ENCODE measurements at regions not wholly inside any gene's neighbourhood (a gene's known extent, or its start where the extent isn't known, plus 50 kb on each side); places are given as distances from the start of the nearest gene placed in this dataset.

DNA sequence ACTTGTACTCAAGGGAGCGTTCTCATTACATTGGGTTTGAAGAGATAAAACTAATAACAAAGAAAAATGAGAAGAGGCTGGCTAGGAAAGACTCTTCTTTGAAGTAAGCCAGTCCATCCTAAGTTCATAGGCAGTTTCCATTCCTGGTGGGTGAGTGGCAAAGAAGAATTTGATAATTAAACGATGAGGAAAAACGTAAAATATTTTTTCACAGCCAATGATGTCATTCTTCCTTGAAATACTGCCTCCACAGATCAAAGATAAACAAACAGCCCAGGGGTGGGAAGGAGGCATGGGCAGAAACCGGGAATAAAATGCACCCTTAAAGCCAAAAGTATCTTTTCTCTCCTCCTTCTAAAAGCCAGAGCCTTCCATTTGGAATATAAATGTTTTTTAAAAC, 346.6 kb downstream of the PMP22 start:
- no peak overlapping the region for H3K4me3 ChIP-seq (ENCODE audit: low read length)
- no peaks in the 10 kb centered on the region for H3K4me1 ChIP-seq (ENCODE audit: control insufficient read depth, insufficient read depth, low read length)
- H3K27ac ChIP-seq (ENCODE audit: low read length) = no peak overlapping the region
- H3K36me3 Mint-ChIP-seq = no peaks in the 10 kb centered on the region
- H3K4me3 Mint-ChIP-seq = no peak overlapping the region
- no peak overlapping the region for H3K27ac Mint-ChIP-seq
- no peak for ATAC-seq
- no peaks in the 10 kb centered on the region for H3K36me3 ChIP-seq (ENCODE audit: control insufficient read depth, insufficient read depth, low read length)
- H3K9me3 Mint-ChIP-seq = no peaks in the 10 kb centered on the region
- H3K27me3 Mint-ChIP-seq (ENCODE audit: low read depth in 2 of 2) = peaks cover 6 to 24% of the 10 kb centered on the region in 2 donors
- no peaks in the 10 kb centered on the region for H3K9me3 ChIP-seq (ENCODE audit: control insufficient read depth, insufficient read depth, low read length)
- WGBS (ENCODE audit: insufficient coverage) = 100% methylated on average over 1 of the region's 4 CpGs
- TF ChIP-seq, protein P1, sequence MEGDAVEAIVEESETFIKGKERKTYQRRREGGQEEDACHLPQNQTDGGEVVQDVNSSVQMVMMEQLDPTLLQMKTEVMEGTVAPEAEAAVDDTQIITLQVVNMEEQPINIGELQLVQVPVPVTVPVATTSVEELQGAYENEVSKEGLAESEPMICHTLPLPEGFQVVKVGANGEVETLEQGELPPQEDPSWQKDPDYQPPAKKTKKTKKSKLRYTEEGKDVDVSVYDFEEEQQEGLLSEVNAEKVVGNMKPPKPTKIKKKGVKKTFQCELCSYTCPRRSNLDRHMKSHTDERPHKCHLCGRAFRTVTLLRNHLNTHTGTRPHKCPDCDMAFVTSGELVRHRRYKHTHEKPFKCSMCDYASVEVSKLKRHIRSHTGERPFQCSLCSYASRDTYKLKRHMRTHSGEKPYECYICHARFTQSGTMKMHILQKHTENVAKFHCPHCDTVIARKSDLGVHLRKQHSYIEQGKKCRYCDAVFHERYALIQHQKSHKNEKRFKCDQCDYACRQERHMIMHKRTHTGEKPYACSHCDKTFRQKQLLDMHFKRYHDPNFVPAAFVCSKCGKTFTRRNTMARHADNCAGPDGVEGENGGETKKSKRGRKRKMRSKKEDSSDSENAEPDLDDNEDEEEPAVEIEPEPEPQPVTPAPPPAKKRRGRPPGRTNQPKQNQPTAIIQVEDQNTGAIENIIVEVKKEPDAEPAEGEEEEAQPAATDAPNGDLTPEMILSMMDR (IDR thresholded peaks at IDR 0.05) = no peak
- H3K27me3 ChIP-seq (ENCODE audit: control insufficient read depth, insufficient read depth, low read length) = no peaks in the 10 kb centered on the region
- H3K4me1 Mint-ChIP-seq = no peaks in the 10 kb centered on the region
- DNase-seq = no peak
- intact Hi-C loops (cut with micrococcal nuclease) = no loop called here

DNA sequence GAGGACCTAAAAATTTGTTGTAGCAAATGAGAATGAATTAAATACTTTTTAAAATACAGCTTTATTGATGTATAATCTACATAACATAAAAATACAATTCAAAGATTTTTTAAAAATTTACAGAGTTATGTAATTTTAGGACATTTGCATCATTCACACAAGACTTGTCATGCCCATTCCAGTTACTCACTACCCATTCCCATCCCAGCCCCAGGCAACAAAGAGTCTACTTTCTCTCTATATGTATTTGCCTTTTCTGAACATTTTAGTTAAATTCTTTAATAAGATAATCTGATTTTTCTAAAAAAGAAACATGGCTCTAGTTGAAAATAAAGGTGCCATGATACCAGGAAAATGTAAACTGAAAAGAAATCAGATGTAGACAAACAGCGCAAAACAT, 354.2 kb downstream of the PMP22 start:
- ATAC-seq (no peak), DNase-seq (no peak)
- 100% methylated on average over 1 of the region's 1 CpG for WGBS (ENCODE audit: insufficient coverage)
- H3K4me1 ChIP-seq (ENCODE audit: control insufficient read depth, insufficient read depth, low read length) = no peaks in the 10 kb centered on the region
- H3K27me3 Mint-ChIP-seq (ENCODE audit: low read depth in 2 of 2) = peaks cover 9 to 25% of the 10 kb centered on the region in 2 donors
- H3K9me3 Mint-ChIP-seq = no peaks in the 10 kb centered on the region
- H3K36me3 ChIP-seq (ENCODE audit: control insufficient read depth, insufficient read depth, low read length) = no peaks in the 10 kb centered on the region
- no peak overlapping the region for H3K4me3 Mint-ChIP-seq
- no peaks in the 10 kb centered on the region for H3K27me3 ChIP-seq (ENCODE audit: control insufficient read depth, insufficient read depth, low read length)
- no peak overlapping the region for H3K27ac ChIP-seq (ENCODE audit: low read length)
- intact Hi-C loops (cut with micrococcal nuclease) = no loop called here
- TF ChIP-seq, protein P1 (IDR thresholded peaks at IDR 0.05) = no peak
- H3K36me3 Mint-ChIP-seq = no peaks in the 10 kb centered on the region
- no peak overlapping the region for H3K4me3 ChIP-seq (ENCODE audit: low read length)
- H3K9me3 ChIP-seq (ENCODE audit: control insufficient read depth, insufficient read depth, low read length) = no peaks in the 10 kb centered on the region
- peaks cover 0 to 5% of the 10 kb centered on the region in 2 donors for H3K4me1 Mint-ChIP-seq
- no peak overlapping the region for H3K27ac Mint-ChIP-seq

DNA sequence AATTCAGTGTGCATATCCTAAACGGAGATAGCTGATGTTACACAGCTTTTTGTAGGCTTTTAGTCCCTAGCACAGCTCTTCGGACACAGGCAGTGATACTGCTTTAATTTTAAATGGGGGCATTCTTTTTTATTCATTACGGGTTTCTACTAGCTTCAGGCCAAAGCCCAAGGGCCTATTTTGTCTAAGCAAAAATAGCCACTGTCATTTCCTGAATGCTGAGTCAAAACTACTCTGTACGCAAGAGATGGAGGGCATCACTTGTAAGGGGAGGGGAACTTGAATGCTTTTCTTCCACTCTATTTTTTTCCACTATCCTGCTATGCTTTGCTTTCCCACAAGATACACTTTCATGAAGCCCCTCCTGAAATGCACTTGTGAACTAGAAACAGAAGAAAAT, 360.7 kb downstream of the PMP22 start:
- H3K4me1 Mint-ChIP-seq = no peaks in the 10 kb centered on the region
- H3K4me3 Mint-ChIP-seq = no peak overlapping the region
- no peaks in the 10 kb centered on the region for H3K36me3 Mint-ChIP-seq
- H3K9me3 ChIP-seq (ENCODE audit: control insufficient read depth, insufficient read depth, low read length) = no peaks in the 10 kb centered on the region
- no peak overlapping the region for H3K4me3 ChIP-seq (ENCODE audit: low read length)
- H3K27me3 Mint-ChIP-seq (ENCODE audit: low read depth in 2 of 2) = peaks cover 8 to 15% of the 10 kb centered on the region in 2 donors
- intact Hi-C loops (cut with micrococcal nuclease) = no loop called here
- H3K27ac ChIP-seq (ENCODE audit: low read length) = no peak overlapping the region
- no peaks in the 10 kb centered on the region for H3K36me3 ChIP-seq (ENCODE audit: control insufficient read depth, insufficient read depth, low read length)
- no peaks in the 10 kb centered on the region for H3K9me3 Mint-ChIP-seq
- no peaks in the 10 kb centered on the region for H3K27me3 ChIP-seq (ENCODE audit: control insufficient read depth, insufficient read depth, low read length)
- no peak for ATAC-seq
- no peak overlapping the region for H3K27ac Mint-ChIP-seq
- DNase-seq = no peak
- no peaks in the 10 kb centered on the region for H3K4me1 ChIP-seq (ENCODE audit: control insufficient read depth, insufficient read depth, low read length)
- TF ChIP-seq, protein P1 (IDR thresholded peaks at IDR 0.05) = no peak
- WGBS (ENCODE audit: insufficient coverage) = 63% methylated on average over 3 of the region's 4 CpGs

DNA sequence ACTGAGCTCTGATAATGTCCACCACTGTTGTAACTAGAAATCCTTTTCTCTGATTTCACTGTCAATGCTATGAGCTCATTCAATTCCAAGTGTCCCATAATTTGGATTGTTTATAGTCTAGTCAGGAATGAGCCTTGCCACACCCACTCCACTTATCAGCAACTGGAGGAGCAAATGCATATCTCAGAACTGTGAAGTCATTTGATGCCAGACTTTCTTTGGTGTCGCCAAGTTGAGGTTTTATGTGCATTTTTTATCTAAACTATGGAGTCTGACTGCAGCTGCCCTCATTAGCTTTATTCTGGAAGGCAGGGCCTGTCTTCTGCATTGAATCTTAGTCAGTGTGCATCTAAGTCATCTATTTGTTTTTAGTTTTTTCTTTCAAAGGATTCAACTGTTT, 361.3 kb downstream of the PMP22 start:
- Histone ChIP-seq H3K9me3 (ENCODE audit: control insufficient read depth, insufficient read depth, low read length) (no peaks in the 10 kb centered on the region), H3K27ac (ENCODE audit: low read length) (no peak overlapping the region), H3K4me1 (ENCODE audit: control insufficient read depth, insufficient read depth, low read length) (no peaks in the 10 kb centered on the region), H3K27me3 (ENCODE audit: control insufficient read depth, insufficient read depth, low read length) (no peaks in the 10 kb centered on the region), H3K36me3 (ENCODE audit: control insufficient read depth, insufficient read depth, low read length) (no peaks in the 10 kb centered on the region), H3K4me3 (ENCODE audit: low read length) (no peak overlapping the region)
- 89% methylated on average over 1 of the region's 1 CpG for WGBS (ENCODE audit: insufficient coverage)
- Mint-ChIP-seq H3K4me3 (no peak overlapping the region), H3K27me3 (ENCODE audit: low read depth in 2 of 2) (peaks cover 8 to 15% of the 10 kb centered on the region in 2 donors), H3K36me3 (no peaks in the 10 kb centered on the region), H3K4me1 (no peaks in the 10 kb centered on the region), H3K9me3 (no peaks in the 10 kb centered on the region), H3K27ac (no peak overlapping the region)
- intact Hi-C loops (cut with micrococcal nuclease) = no loop called here
- no peak for DNase-seq
- TF ChIP-seq, protein P1 (IDR thresholded peaks at IDR 0.05) = no peak
- no peak for ATAC-seq

Data from natural killer cell (primary cell).